Central memory CD8-positive, alpha-beta T cell (primary cell): ENCODE measurements at regions not wholly inside any gene's neighbourhood (a gene's known extent, or its start where the extent isn't known, plus 50 kb on each side); places are given as distances from the start of the nearest gene placed in this dataset.

Source experiments
- ATAC-seq: fragments of 150-1000 bp; cut with Tn5 transposase; replicated peaks from 2 replicates; pipeline ENCODE4 v1.10.0; 2022; ENCODE audit warnings: mild to moderate bottlenecking, moderate FRiP score, moderate number of reproducible peaks; ENCODE audit not compliant: poor library complexity, severe bottlenecking; ENCODE audit errors: extremely low read depth
- DNase-seq, 2 donors: peaks; one replicate each; pipeline ENCODE4 v3.0.0; 2021; ENCODE audit warnings: low spot score in 2 of 2
- H3K27ac Mint-ChIP-seq: one replicate; pipeline ENCODE4 v1.8.0; 2022; ENCODE audit warnings: low read depth, mild to moderate bottlenecking, moderate library complexity, mixed read lengths
- H3K27me3 Mint-ChIP-seq: one replicate; pipeline ENCODE4 v1.8.0; 2022; ENCODE audit warnings: mixed read lengths
- H3K36me3 Mint-ChIP-seq: one replicate; pipeline ENCODE4 v1.8.0; 2022; ENCODE audit warnings: mild to moderate bottlenecking, moderate library complexity, mixed read lengths; ENCODE audit not compliant: insufficient read depth
- H3K4me1 Mint-ChIP-seq: one replicate; pipeline ENCODE4 v1.8.0; 2022; ENCODE audit warnings: mixed read lengths
- H3K4me3 Mint-ChIP-seq: one replicate; pipeline ENCODE4 v1.8.0; 2022; ENCODE audit warnings: mild to moderate bottlenecking, moderate library complexity, mixed read lengths
- H3K9me3 Mint-ChIP-seq: one replicate; pipeline ENCODE4 v1.8.0; 2022; ENCODE audit warnings: mixed read lengths

DNA sequence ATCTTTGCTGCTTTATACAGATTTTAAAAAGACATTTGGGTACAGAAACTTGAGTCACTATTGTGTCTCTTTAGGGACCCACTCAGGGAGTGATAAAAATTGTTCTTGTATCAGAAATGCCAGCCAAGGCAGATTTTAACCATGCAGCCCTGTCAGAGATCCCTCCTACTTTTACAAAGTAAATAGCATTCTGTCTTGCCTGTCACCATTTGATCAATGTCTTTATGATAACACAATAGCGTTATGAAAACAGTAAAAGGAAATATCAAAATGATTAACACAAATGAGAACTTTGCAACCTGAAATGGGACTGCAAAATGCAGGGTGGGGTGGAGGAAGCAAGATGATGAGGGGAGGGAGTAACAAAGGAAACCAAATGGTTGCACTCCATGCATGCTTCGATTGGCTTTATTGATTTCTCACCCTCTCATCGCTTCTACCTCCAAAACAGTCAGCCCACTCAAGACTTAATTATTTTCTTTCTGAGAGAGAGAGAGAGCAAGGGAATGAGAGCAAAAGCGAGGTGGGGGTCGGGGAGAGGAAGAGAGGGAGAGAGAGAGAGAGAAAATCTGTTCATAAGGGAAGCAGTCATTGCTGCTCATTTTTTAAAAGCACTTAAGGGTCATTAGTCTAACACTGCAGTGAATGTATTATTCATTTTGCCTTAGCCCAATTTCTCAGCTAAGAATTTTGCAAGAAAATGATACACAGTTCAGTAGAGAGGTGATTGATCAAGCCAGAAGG lies 576.5 kb downstream of the CSNK1G3 start:
- H3K27me3 Mint-ChIP-seq: no peaks in the 10 kb centered on the region
- DNase-seq (no peak), ATAC-seq (no peak)
- H3K27ac Mint-ChIP-seq: no peak overlapping the region
- H3K9me3 Mint-ChIP-seq: peaks cover 17% of the 10 kb centered on the region
- no peak overlapping the region for H3K4me3 Mint-ChIP-seq
- H3K36me3 Mint-ChIP-seq: no peaks in the 10 kb centered on the region
- no peaks in the 10 kb centered on the region for H3K4me1 Mint-ChIP-seq

DNA sequence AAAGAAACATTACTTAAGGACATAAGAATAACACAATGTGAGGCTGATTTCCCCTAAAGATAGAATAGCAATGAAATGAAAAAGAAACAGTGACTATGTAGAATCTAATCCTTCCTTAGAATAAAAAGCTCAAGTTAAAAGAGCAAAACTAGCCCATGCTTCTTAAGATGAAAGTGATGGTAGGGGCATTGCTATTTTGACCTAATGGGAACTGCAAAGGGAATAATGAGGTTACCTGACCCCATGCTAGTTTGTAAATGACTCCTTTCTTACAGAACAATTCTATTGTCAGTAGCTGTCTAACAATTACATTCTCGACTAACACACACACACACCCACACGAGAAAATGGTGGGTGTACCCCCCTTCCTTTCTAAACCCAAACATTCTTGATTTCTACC lies 575.8 kb downstream of the CSNK1G3 start:
- Mint-ChIP-seq H3K9me3 (peaks cover 17% of the 10 kb centered on the region), H3K27ac (no peak overlapping the region), H3K4me3 (no peak overlapping the region), H3K27me3 (no peaks in the 10 kb centered on the region), H3K4me1 (no peaks in the 10 kb centered on the region), H3K36me3 (no peaks in the 10 kb centered on the region)
- no peak for ATAC-seq
- DNase-seq: no peak

DNA sequence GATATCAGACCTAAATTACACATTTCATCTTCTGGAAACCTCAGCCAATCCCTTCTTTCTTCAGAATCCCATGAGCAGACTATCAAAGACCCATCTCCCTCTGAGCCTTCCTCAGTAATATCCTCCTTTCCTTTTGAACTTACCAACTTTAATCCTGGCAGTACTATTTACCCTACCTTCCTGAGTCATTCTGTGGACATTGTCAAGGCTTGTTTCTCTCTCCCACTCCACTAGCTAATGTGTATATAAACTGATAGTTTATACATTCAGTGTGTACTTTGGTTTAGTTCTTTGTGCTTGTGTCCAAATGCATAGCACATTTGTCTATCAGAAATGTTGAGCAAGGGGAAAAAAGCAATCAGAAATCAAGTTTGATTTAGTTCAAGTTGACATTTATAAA lies 568.3 kb downstream of the CSNK1G3 start:
- DNase-seq (no peak), ATAC-seq (no peak)
- Mint-ChIP-seq H3K4me1 (no peaks in the 10 kb centered on the region), H3K4me3 (no peak overlapping the region), H3K36me3 (no peaks in the 10 kb centered on the region), H3K27ac (no peak overlapping the region), H3K27me3 (no peaks in the 10 kb centered on the region), H3K9me3 (peaks cover 24% of the 10 kb centered on the region)

DNA sequence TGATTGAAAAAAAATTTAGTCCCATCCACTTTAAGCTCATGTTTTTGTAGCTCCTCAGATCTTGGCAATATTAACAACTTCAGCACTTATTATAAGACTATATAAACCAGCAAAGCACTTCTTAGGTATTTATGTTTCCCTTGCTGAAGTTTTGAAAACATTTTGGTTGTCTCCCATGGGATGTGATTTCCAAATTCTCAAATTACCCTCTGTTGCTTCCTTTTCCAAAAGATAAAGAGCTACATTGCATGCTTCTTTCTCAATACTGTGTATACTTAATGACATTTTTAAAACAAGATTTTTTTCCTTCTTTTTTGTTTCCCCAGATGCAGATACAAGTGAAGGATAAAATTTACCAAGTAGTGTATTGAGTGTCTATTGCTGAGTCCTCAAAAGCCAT lies 567.1 kb downstream of the CSNK1G3 start:
- H3K27me3 Mint-ChIP-seq: no peaks in the 10 kb centered on the region
- H3K36me3 Mint-ChIP-seq: no peaks in the 10 kb centered on the region
- ATAC-seq: no peak
- H3K4me1 Mint-ChIP-seq: no peaks in the 10 kb centered on the region
- DNase-seq: no peak
- no peak overlapping the region for H3K27ac Mint-ChIP-seq
- H3K4me3 Mint-ChIP-seq: no peak overlapping the region
- H3K9me3 Mint-ChIP-seq: peaks cover 16% of the 10 kb centered on the region

DNA sequence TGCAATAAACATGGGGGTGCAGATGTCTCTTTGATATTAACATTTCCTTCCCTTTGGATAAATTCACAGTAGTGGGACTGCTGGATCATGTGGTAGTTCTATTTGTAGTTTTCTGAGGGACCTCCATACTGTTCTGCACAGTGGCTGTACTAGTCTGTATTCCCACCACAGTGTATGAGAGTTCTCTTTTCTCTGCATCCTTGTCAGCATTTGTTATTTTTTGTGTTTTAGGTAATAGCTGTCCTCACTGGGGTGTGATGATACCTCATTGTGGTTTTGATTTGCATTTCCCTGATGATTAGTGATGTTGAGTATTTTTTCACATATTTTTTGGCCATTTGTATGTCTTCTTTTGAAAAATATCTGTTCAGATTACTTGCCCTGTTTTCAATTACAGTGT lies 562.5 kb downstream of the CSNK1G3 start:
- Mint-ChIP-seq H3K4me1 (no peaks in the 10 kb centered on the region), H3K36me3 (no peaks in the 10 kb centered on the region), H3K9me3 (peaks cover 14% of the 10 kb centered on the region), H3K4me3 (no peak overlapping the region), H3K27me3 (no peaks in the 10 kb centered on the region), H3K27ac (no peak overlapping the region)
- ATAC-seq (no peak), DNase-seq (no peak)

DNA sequence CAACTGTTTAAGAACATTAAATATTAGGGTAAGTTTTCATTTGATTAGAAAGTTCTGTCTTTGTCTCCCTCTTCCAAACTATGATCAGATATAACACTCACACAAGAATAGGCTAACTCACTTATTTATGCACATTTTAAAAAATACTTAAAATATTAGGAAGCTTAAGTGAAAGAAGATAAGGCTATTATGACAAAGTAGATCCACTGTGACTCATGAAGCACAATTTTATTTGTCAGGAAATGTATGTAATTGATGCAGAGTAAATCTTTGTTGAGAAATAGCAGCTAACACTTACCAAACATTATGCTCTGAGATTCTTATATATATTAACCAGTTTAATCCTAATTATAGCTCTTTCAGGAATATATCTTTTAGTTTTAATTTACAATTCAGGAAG lies 560.6 kb downstream of the CSNK1G3 start:
- Mint-ChIP-seq H3K4me3 (no peak overlapping the region), H3K27me3 (no peaks in the 10 kb centered on the region), H3K4me1 (no peaks in the 10 kb centered on the region), H3K9me3 (peaks cover 14% of the 10 kb centered on the region), H3K36me3 (no peaks in the 10 kb centered on the region), H3K27ac (no peak overlapping the region)
- DNase-seq (no peak), ATAC-seq (no peak)

DNA sequence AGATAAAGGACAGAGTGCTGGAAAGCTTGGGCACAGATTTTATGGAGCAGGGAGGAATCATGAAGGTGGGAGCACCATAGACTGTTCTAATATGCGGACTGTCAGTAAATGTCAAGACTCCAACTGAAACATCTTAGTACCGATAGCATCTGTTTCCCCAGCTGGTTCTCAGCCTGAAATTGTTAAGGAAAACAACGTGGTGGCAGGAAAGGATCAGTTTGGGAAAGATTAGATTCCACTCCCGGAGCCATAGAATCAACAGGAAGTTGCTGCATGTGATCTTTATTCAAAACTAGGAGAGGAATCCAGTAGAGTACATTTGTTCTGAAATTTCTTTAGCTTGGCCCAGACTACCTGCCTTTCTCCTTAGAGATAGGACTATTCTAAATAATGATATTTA lies 559.1 kb downstream of the CSNK1G3 start:
- Mint-ChIP-seq H3K36me3 (no peaks in the 10 kb centered on the region), H3K27ac (no peak overlapping the region), H3K4me1 (no peaks in the 10 kb centered on the region), H3K9me3 (peaks cover 7% of the 10 kb centered on the region), H3K27me3 (no peaks in the 10 kb centered on the region), H3K4me3 (no peak overlapping the region)
- DNase-seq (no peak), ATAC-seq (no peak)

DNA sequence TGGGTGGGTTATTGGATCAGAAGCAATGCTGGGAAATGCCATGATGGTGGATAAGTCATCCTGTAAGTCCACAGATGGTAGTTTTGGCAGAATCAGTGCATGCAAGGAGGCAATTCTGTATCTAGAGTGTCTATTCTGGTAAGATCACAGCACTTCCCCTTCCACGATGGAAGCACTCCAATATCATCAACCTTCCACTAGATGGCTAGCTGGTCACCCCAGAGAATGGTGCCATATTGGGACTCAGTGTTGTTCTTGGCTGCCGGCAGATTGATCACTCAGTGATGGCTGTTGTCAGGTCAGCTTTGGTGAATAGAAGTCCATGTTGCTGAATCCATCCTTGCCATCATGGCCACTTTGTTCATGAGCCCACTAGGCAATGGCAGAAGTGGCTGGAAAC lies 553.5 kb downstream of the CSNK1G3 start:
- no peak overlapping the region for H3K4me3 Mint-ChIP-seq
- no peak overlapping the region for H3K27ac Mint-ChIP-seq
- H3K27me3 Mint-ChIP-seq: no peaks in the 10 kb centered on the region
- no peaks in the 10 kb centered on the region for H3K4me1 Mint-ChIP-seq
- ATAC-seq (no peak), DNase-seq (no peak)
- H3K9me3 Mint-ChIP-seq: peaks cover 7% of the 10 kb centered on the region
- no peaks in the 10 kb centered on the region for H3K36me3 Mint-ChIP-seq

DNA sequence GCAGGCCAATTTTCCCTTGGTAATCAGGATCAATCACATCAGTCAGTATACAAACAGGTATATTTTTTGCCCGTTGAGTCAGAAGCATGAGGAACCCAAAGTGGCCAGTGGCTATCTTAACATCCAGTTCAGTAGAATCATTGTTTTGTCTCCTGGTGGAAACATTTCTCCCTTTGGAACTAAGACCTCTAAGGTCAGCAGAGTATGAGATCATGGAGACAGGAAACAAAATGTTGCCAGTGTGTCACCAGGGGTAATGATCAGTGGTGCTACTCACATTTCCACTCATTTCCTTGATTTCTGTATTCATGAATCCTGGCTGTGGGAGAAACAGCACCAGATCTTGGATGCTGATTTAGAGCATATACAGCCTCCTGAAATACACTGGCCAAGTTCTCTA lies 553.0 kb downstream of the CSNK1G3 start:
- Mint-ChIP-seq H3K27ac (no peak overlapping the region), H3K4me3 (no peak overlapping the region), H3K9me3 (peaks cover 5% of the 10 kb centered on the region), H3K4me1 (no peaks in the 10 kb centered on the region), H3K36me3 (no peaks in the 10 kb centered on the region), H3K27me3 (no peaks in the 10 kb centered on the region)
- DNase-seq (no peak), ATAC-seq (no peak)

DNA sequence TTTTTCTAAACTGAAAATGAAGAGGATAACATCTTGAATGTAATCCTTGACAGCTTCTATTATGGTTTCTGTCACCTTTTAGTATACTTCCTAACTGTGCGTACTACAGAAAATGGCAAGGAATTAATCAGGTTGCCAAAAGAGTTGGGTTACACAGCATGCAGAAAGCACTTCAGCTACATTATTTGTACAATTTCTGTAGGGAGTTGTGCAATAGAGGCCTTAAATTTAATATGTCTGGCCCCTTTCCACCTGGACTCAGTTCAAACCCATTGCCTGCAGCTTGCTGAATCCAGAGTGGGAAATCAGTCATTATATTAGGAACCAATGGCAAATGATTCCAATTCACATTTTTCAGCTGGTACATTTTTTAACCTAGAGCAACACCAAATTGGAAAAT lies 549.7 kb downstream of the CSNK1G3 start:
- H3K9me3 Mint-ChIP-seq: peaks cover 5% of the 10 kb centered on the region

DNA sequence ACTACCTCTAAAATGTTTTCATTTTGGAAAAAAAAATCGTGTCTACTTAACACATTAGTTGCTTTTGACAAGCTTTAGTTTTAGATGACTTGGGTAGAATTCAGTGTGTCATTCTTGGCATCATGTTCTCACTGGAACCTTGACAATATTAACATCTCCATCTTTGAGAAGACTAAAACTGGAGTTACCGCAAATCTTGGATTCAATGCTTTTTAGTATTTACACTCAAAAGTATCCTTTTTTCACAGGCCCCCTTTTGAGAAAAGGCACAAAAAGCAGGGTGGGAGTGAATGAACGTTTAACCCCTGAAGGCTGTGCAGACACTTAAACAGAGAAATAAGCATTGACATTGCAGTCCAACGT lies 549.1 kb downstream of the CSNK1G3 start:
- no peaks in the 10 kb centered on the region for H3K4me1 Mint-ChIP-seq
- peaks cover 5% of the 10 kb centered on the region for H3K9me3 Mint-ChIP-seq
- no peak overlapping the region for H3K4me3 Mint-ChIP-seq
- no peak overlapping the region for H3K27ac Mint-ChIP-seq
- H3K27me3 Mint-ChIP-seq: no peaks in the 10 kb centered on the region
- no peaks in the 10 kb centered on the region for H3K36me3 Mint-ChIP-seq
- no peak for DNase-seq
- ATAC-seq: no peak

More for the DNA sequence above, 549.7 kb downstream of the CSNK1G3 start:
- Mint-ChIP-seq H3K4me3 (no peak overlapping the region), H3K4me1 (no peaks in the 10 kb centered on the region), H3K27me3 (no peaks in the 10 kb centered on the region), H3K36me3 (no peaks in the 10 kb centered on the region), H3K27ac (no peak overlapping the region)
- no peak for DNase-seq
- no peak for ATAC-seq

DNA sequence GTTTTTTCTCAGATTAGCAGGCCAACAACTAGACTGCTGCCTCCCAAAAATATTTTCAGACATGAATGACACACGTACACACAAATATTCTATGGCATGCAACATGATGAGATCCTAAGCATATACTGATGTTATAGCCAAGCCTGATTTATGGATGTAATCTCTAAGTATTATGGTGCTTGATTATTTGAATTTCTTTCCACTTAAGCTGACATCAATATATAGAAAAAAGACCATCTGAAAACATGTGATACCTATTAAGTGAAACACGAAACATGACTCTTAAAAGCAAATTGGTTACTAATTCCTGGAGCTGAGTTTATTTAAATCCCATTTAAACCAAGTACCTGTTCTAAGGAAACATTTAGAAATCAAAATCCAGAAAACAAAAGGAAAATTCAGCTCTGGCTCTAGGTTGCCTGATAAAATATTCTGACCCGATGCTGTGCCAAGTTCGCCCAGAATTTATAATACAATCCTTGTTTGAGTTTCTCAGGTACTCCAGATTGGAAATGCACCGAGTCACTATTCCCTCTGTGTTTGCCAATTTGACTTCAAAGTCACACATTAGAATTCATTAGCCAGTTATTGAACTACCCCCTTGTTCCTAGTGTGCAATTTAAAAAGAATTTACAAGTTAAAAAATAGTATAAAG lies 548.6 kb downstream of the CSNK1G3 start:
- Mint-ChIP-seq H3K4me1 (no peaks in the 10 kb centered on the region), H3K36me3 (no peaks in the 10 kb centered on the region), H3K9me3 (peaks cover 6% of the 10 kb centered on the region), H3K27me3 (no peaks in the 10 kb centered on the region), H3K27ac (no peak overlapping the region), H3K4me3 (no peak overlapping the region)
- ATAC-seq: no peak
- no peak for DNase-seq

DNA sequence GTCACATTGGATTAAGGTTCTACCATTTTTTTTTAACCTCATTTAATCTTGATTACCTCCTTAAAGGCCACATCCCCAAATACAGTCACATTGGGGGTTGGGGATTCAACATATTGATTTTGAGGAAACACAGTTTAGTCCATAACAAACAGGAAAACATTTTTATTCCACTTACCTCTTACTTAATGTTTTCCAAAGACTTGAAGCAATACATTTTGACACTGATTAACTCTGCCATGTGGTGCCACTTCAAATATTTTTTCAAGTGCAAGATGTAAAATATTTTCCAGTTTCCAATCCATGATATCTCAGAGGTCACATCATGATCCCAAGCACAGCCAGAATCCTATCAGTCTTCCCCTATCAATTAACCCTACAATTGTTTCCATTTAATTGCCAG lies 548.0 kb downstream of the CSNK1G3 start:
- no peak for DNase-seq
- no peak overlapping the region for H3K4me3 Mint-ChIP-seq
- H3K4me1 Mint-ChIP-seq: no peaks in the 10 kb centered on the region
- no peak overlapping the region for H3K27ac Mint-ChIP-seq
- no peaks in the 10 kb centered on the region for H3K27me3 Mint-ChIP-seq
- no peaks in the 10 kb centered on the region for H3K36me3 Mint-ChIP-seq
- no peak for ATAC-seq
- H3K9me3 Mint-ChIP-seq: peaks cover 10% of the 10 kb centered on the region
